ENCODE measurements at regions not wholly inside any gene's neighbourhood (a gene's known extent, or its start where the extent isn't known, plus 50 kb on each side); places are given as distances from the start of the nearest gene placed in this dataset.

DNA sequence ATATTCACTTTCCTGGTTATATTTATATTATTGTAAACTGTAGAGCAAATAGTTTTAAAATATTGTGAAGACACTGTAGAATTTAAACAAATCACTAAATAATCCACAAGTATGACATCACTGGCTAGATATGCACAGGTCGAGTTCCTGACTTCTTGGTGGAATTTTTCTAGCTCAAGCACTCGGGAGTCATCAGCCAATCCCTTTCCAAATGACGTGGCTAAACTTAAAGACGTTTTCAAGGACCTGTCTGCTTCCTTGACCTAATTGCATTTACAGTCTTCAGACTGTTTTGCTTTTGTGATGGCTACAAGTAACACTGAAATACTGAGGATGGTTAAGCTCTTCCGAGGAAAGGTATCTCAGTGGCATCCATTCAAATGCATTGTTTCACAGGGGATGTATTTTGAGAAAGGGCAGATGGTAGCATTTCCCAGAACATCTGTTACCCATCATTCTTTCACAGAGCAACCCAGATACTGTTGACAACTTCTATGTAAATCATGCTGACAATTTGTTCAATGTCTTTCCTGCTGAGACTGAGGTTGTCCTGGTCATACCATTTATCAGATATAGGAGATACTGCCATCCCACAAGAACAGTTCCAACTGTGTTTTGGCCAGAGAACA lies 262.8 kb downstream of the CDH10 start:
- Histone ChIP-seq H3K4me1 (no peaks in the 10 kb centered on the region), H3K9me3 (replicated peaks in 1 of 11) (peaks cover 0 to 4% (median 2%) of the 10 kb centered on the region in 11 experiments; a peak in 7 of 22 replicates), H3K4me3 (no peak overlapping the region), H3K27ac (no peak overlapping the region), H4K20me1 (no peaks in the 10 kb centered on the region), H3K9ac (no peak overlapping the region), H3K27me3 (no peaks in the 10 kb centered on the region), H3K36me3 (no peaks in the 10 kb centered on the region), H3K4me2 (no peak overlapping the region)
- TF ChIP-seq Cebpa-rat (IDR thresholded peaks at IDR 0.05) = no peak

DNA sequence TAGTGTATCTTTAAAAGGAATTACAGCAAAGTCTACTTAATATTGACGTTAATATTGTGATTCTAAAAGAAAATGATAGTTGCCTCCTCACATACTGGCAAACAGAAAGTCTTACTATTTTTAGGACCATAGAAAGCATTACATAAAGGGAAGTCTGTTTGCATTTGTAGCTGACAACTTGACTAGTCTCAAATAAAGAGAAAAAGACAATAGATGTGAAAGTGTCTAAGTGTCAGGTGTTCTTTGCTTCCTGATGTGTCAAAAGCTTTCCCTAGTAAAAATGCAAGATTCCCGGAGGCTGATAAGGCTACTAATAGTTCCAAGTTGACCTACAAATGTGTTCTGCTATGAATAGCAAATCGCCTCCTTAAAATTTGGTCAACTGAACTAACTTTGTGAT lies 259.7 kb downstream of the CDH10 start:
- no peak overlapping the region for H3K27ac ChIP-seq
- no peak overlapping the region for H3K9ac ChIP-seq
- no peak for TF ChIP-seq Cebpa-rat (IDR thresholded peaks at IDR 0.05)
- no peaks in the 10 kb centered on the region for H3K27me3 ChIP-seq
- no peaks in the 10 kb centered on the region for H3K4me1 ChIP-seq
- H3K4me2 ChIP-seq = no peak overlapping the region
- no peaks in the 10 kb centered on the region for H4K20me1 ChIP-seq
- peaks cover 0 to 13% (median 9%) of the 10 kb centered on the region in 11 experiments; a peak in 11 of 22 replicates for H3K9me3 ChIP-seq (replicated peaks in 1 of 11)
- no peaks in the 10 kb centered on the region for H3K36me3 ChIP-seq
- no peak overlapping the region for H3K4me3 ChIP-seq

DNA sequence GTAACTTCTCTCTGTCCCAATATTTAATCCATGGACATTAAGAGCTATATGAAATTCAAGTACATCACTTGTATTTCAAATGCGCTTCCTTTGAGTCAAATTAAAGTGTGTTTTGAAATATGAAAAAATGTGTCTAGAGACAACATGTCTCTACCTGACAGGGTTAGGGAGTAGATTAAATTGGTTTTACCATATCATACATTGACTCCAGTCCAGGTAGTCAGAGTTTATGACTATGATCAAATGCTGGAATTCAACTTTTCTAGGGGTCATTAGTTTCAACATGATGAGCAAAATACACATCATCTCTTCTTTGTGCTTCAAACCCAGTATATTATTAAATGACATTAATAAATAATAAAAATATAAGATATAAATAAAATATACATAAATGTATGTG lies 259.2 kb downstream of the CDH10 start:
- no peak for TF ChIP-seq Cebpa-rat (IDR thresholded peaks at IDR 0.05)
- Histone ChIP-seq H3K4me3 (no peak overlapping the region), H3K4me2 (no peak overlapping the region), H3K9ac (no peak overlapping the region), H3K27ac (no peak overlapping the region), H3K27me3 (no peaks in the 10 kb centered on the region), H4K20me1 (no peaks in the 10 kb centered on the region), H3K4me1 (no peaks in the 10 kb centered on the region), H3K36me3 (no peaks in the 10 kb centered on the region), H3K9me3 (replicated peaks in 1 of 11) (peaks cover 0 to 13% (median 9%) of the 10 kb centered on the region in 11 experiments; a peak in 11 of 22 replicates)

DNA sequence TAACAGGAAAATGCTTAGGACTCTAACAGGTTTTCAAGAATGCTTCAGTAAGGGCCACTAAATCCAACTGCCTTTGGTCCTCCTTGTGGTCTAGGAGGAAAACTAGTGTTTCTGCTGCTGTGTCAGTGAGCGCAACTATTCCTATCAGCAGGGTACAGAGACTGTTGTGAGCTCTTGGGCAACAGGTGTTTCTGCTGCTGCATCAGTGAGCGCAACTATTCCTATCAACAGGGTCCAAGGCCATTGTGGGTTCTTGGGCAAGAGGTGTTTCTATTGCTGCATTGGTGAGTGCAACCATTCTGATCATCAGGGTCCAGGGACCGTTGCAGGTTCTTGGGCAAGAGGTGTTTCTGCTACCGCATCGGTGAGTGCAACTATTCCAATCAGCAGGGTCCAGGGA lies 256.3 kb downstream of the CDH10 start:
- H3K27me3 ChIP-seq = no peaks in the 10 kb centered on the region
- H3K36me3 ChIP-seq = no peaks in the 10 kb centered on the region
- H4K20me1 ChIP-seq = no peaks in the 10 kb centered on the region

DNA sequence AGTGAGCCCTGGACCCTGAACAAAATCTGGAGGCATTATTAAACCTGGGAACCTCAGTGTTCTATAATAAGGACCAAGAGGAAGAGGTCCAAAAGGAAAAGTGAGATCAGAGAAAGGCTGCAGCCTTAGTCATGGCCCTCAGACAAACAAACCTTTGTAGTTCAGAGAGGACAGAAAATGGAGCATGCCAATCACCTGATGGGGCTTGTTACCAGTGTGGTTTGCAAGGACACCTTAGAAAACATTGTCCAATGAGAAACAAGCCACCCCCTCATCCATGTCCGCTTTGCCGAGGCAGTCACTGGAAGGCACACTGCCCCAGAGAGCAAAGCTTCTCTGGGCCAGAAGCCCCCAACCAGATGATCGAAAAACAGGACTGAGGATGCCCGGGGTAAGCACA lies 254.8 kb downstream of the CDH10 start:
- no peaks in the 10 kb centered on the region for H3K36me3 ChIP-seq
- no peak overlapping the region for H3K27ac ChIP-seq
- no peak overlapping the region for H3K9ac ChIP-seq
- no peak for TF ChIP-seq Cebpa-rat (IDR thresholded peaks at IDR 0.05)
- no peak overlapping the region for H3K4me3 ChIP-seq
- no peaks in the 10 kb centered on the region for H3K4me1 ChIP-seq
- no peaks in the 10 kb centered on the region for H4K20me1 ChIP-seq
- H3K9me3 ChIP-seq (replicated peaks in 1 of 11) = peaks cover 0 to 13% (median 9%) of the 10 kb centered on the region in 11 experiments; a peak in 11 of 22 replicates
- no peak overlapping the region for H3K4me2 ChIP-seq
- no peaks in the 10 kb centered on the region for H3K27me3 ChIP-seq

More for the DNA sequence above, 256.3 kb downstream of the CDH10 start:
- peaks cover 0 to 13% (median 9%) of the 10 kb centered on the region in 11 experiments; a peak in 11 of 22 replicates for H3K9me3 ChIP-seq (replicated peaks in 1 of 11)
- no peak for TF ChIP-seq Cebpa-rat (IDR thresholded peaks at IDR 0.05)
- H3K4me1 ChIP-seq = no peaks in the 10 kb centered on the region
- H3K27ac ChIP-seq = no peak overlapping the region
- no peak overlapping the region for H3K9ac ChIP-seq
- no peak overlapping the region for H3K4me3 ChIP-seq
- H3K4me2 ChIP-seq = no peak overlapping the region

DNA sequence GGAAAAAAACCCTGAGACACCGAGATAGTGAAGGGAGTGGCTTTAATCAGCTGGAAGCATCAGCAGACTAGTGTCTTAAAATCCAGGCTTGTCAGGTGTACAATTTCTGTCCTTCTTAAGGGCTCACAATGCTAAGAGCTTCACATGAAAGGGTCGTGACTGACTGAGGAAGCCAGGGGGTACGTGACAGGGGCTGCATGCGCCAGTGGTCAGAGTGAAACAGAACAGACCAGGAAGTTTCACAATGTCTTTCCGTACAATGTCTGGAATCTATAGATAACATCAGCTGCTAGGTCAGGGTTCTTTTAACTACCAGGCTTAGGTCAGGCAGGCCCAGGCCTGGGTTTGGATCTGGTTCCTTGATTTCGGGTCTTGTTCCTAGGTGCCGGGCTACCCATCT lies 253.0 kb downstream of the CDH10 start:
- Histone ChIP-seq H3K4me3 (no peak overlapping the region), H3K9me3 (replicated peaks in 1 of 11) (peaks cover 0 to 11% (median 9%) of the 10 kb centered on the region in 11 experiments; a peak in 11 of 22 replicates), H3K9ac (no peak overlapping the region), H3K36me3 (no peaks in the 10 kb centered on the region), H3K27ac (no peak overlapping the region), H3K4me1 (no peaks in the 10 kb centered on the region), H4K20me1 (no peaks in the 10 kb centered on the region), H3K4me2 (no peak overlapping the region), H3K27me3 (no peaks in the 10 kb centered on the region)
- no peak for TF ChIP-seq Cebpa-rat (IDR thresholded peaks at IDR 0.05)

DNA sequence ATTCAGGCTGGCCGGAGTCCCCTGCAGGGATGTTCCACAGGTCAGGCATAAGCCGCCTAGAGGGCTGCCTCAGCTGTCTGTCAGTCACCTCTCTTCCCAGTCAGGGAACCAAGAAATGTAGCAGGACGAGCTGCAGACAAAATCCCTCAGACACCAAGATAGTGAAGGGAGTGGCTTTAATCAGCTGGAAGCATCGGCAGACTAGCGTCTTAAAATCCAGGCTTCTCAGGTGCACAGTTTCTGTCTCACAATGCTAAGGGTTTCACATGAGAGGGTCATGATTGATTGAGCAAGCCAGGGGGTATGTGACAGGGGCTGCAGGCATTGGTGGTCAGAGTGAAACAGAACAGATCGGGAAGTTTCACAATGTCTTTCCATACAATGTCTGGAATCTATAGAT lies 247.2 kb downstream of the CDH10 start:
- Histone ChIP-seq H3K4me3 (no peak overlapping the region), H3K27ac (no peak overlapping the region), H3K27me3 (no peaks in the 10 kb centered on the region), H3K4me2 (no peak overlapping the region), H3K36me3 (no peaks in the 10 kb centered on the region), H3K9ac (no peak overlapping the region), H3K9me3 (replicated peaks in 1 of 11) (peaks cover 9 to 12% (median 11%) of the 10 kb centered on the region in 11 experiments), H4K20me1 (no peaks in the 10 kb centered on the region), H3K4me1 (peaks cover 0 to 7% (median 0%) of the 10 kb centered on the region in 10 experiments; a peak in 1 of 20 replicates)
- no peak for TF ChIP-seq Cebpa-rat (IDR thresholded peaks at IDR 0.05)

DNA sequence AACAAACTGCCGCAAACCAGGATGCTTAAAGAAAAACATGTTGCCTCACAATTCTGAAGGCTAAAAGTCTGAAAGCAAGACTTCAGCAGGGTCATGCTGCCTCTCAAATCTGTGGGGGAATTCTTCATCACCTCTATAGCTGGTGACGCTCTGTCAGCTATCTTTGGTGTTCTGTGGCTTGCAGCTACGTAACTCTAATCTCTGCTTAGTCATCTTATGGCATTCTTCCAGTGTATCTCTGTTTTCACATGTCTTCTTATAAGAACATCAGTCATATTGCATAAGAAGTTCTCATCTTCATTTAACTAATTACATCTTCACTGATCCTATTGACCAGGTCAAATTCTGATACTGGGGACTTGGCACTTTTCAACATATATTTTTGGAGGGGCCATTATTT lies 243.0 kb downstream of the CDH10 start:
- no peak for TF ChIP-seq Cebpa-rat (IDR thresholded peaks at IDR 0.05)
- peaks cover 0 to 7% (median 0%) of the 10 kb centered on the region in 10 experiments; a peak in 1 of 20 replicates for H3K4me1 ChIP-seq
- no peaks in the 10 kb centered on the region for H3K27me3 ChIP-seq
- H3K9me3 ChIP-seq (replicated peaks in 1 of 11) = peaks cover 9 to 12% (median 11%) of the 10 kb centered on the region in 11 experiments
- H4K20me1 ChIP-seq = no peaks in the 10 kb centered on the region
- no peak overlapping the region for H3K9ac ChIP-seq
- H3K36me3 ChIP-seq = no peaks in the 10 kb centered on the region
- 0 out of 22 replicates have a peak overlapping the region, but pooled peaks of 1 of the 11 experiments have one; percentile 21 for H3K4me2 ChIP-seq
- no peak overlapping the region for H3K4me3 ChIP-seq
- H3K27ac ChIP-seq = no peak overlapping the region

DNA sequence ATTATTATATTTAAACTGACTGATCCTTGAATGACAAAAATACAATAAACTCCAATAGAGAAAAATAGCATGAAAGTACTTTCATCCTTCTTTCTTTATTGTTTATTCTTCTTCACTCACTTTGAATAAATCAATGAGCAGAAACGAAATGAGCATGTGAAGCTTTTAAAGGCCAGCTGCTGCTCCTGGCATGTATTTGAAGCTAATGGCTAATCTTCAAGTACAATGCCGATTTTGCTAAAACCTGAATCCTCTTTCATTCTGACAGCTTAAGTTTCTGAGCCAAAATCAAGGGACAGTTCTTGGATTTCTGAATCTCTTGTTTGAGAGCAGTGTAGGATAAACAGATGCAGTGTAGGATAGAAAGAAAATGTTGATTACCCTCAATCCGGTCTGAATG lies 237.3 kb downstream of the CDH10 start:
- no peak overlapping the region for H3K27ac ChIP-seq
- no peak overlapping the region for H3K9ac ChIP-seq
- no peaks in the 10 kb centered on the region for H3K27me3 ChIP-seq
- TF ChIP-seq Cebpa-rat (IDR thresholded peaks at IDR 0.05) = no peak
- H3K4me2 ChIP-seq = no peak overlapping the region
- no peaks in the 10 kb centered on the region for H3K9me3 ChIP-seq (replicated peaks in 1 of 11)
- H3K36me3 ChIP-seq = no peaks in the 10 kb centered on the region
- no peak overlapping the region for H3K4me3 ChIP-seq
- H4K20me1 ChIP-seq = no peaks in the 10 kb centered on the region
- no peaks in the 10 kb centered on the region for H3K4me1 ChIP-seq

DNA sequence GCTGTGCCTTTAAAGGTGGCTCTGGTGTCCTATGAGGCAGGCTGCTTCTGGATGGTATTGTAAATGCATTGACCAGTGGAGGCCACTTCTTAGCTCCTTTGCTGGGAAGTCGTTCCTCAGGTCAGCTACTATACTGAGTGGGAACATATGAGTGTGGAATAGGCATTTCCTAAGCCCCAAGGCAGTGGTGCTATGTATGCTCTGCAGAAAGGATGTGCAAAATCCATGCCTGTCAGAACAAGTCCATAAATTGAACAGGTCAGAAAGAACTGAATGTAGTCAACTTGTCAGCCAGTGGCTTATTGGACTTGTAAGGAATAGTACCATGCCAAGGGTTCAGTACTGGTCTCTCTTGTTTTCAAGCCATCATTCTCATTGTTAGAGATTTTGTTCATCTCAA lies 216.4 kb downstream of the CDH10 start:
- Histone ChIP-seq H3K4me2 (no peak overlapping the region), H3K9me3 (replicated peaks in 1 of 11) (no peaks in the 10 kb centered on the region), H3K27ac (no peak overlapping the region), H3K27me3 (no peaks in the 10 kb centered on the region), H3K9ac (no peak overlapping the region), H3K4me3 (no peak overlapping the region), H3K36me3 (no peaks in the 10 kb centered on the region), H3K4me1 (no peaks in the 10 kb centered on the region), H4K20me1 (no peaks in the 10 kb centered on the region)
- TF ChIP-seq Cebpa-rat (IDR thresholded peaks at IDR 0.05) = no peak

Measured in BLaER1 treated with 17β-estradiol and CSF1 and Interleukin-3, amounts not matched to agents 10 nM and 100 nM (cell line).